OCI-LY1 (cell line): ENCODE measurements at regions not wholly inside any gene's neighbourhood (a gene's known extent, or its start where the extent isn't known, plus 50 kb on each side); places are given as distances from the start of the nearest gene placed in this dataset.

Experiments
- EZH2 ChIP-seq: fragments of 200-600 bp; sonication (generic), shearing (Covaris generic); IDR thresholded peaks from 2 replicates; pipeline ENCODE4 v1.8.0; 2017; ENCODE audit warnings: borderline replicate concordance, mixed run types, mild to moderate bottlenecking, antibody characterized with exemption, low read length, moderate library complexity, mixed read lengths
- TF ChIP-seq, protein P1 (sequence below): fragments of 200-600 bp; sonication (generic), shearing (Covaris generic); IDR thresholded peaks from 2 replicates; pipeline ENCODE4 v1.5.1; 2017; ENCODE audit warnings: mild to moderate bottlenecking, antibody characterized with exemption, low read length, moderate library complexity, mixed read lengths

GRCh38 chr7:35909870-35910357, 109.1 kb downstream of the SEPTIN7 start:
- TF ChIP-seq, protein P1, sequence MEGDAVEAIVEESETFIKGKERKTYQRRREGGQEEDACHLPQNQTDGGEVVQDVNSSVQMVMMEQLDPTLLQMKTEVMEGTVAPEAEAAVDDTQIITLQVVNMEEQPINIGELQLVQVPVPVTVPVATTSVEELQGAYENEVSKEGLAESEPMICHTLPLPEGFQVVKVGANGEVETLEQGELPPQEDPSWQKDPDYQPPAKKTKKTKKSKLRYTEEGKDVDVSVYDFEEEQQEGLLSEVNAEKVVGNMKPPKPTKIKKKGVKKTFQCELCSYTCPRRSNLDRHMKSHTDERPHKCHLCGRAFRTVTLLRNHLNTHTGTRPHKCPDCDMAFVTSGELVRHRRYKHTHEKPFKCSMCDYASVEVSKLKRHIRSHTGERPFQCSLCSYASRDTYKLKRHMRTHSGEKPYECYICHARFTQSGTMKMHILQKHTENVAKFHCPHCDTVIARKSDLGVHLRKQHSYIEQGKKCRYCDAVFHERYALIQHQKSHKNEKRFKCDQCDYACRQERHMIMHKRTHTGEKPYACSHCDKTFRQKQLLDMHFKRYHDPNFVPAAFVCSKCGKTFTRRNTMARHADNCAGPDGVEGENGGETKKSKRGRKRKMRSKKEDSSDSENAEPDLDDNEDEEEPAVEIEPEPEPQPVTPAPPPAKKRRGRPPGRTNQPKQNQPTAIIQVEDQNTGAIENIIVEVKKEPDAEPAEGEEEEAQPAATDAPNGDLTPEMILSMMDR, result no peak
- no peak for TF ChIP-seq EZH2
